GF-D8 (cell line): ENCODE measurements at regions not wholly inside any gene's neighbourhood (a gene's known extent, or its start where the extent isn't known, plus 50 kb on each side); places are given as distances from the start of the nearest gene placed in this dataset.
"Not testable (repeated sequence)": the region's sequence is repeated elsewhere in the genome, so short reads cannot be mapped to it uniquely, and the experiment has no call there.

Source experiments
- DNase-seq: peaks from one replicate; lab custom pipeline; 2025; lab: John Stamatoyannopoulos, UW

GRCh38 chr12:58310809-58311622 is 369.6 kb downstream of the ATP23 start:
- no peak for DNase-seq

- DNase-seq, result no peak
These were observed 371.9 kb downstream of the ATP23 start for GRCh38 chr12:58313091-58313855.

GRCh38 chr12:58314610-58315009 is 373.2 kb downstream of the ATP23 start:
- DNase-seq, result no peak

GRCh38 chr12:58316926-58317325 is 375.6 kb downstream of the ATP23 start:
- no peak for DNase-seq

- DNase-seq, result no peak
These were observed 380.0 kb downstream of the ATP23 start for GRCh38 chr12:58321414-58321813.

GRCh38 chr12:58323676-58324075 is 382.3 kb downstream of the ATP23 start:
- DNase-seq, result no peak

- no peak for DNase-seq
These were observed 384.2 kb downstream of the ATP23 start for GRCh38 chr12:58325561-58325960.

- DNase-seq, result no peak
These were observed 385.2 kb downstream of the ATP23 start for GRCh38 chr12:58326534-58326933.

- DNase-seq, result not testable (repeated sequence)
These were observed 395.3 kb downstream of the ATP23 start for GRCh38 chr12:58336581-58337242.

GRCh38 chr12:58337539-58337938 is 396.2 kb downstream of the ATP23 start:
- DNase-seq, result not testable (repeated sequence)

GRCh38 chr12:58341791-58342190 is 400.4 kb downstream of the ATP23 start:
- DNase-seq, result no peak

- no peak for DNase-seq
These were observed 401.4 kb downstream of the ATP23 start for GRCh38 chr12:58342736-58343135.

GRCh38 chr12:58346032-58346632 is 404.8 kb downstream of the ATP23 start:
- DNase-seq, result peak; percentile 15

GRCh38 chr12:58347188-58347587 is 405.8 kb downstream of the ATP23 start:
- no peak for DNase-seq

- DNase-seq, result no peak
These were observed 406.3 kb downstream of the ATP23 start for GRCh38 chr12:58347691-58348090.

GRCh38 chr12:58349161-58349560 is 407.8 kb downstream of the ATP23 start:
- DNase-seq, result no peak

GRCh38 chr12:58356794-58357193 is 415.4 kb downstream of the ATP23 start:
- DNase-seq, result no peak

- DNase-seq, result no peak
These were observed 416.1 kb downstream of the ATP23 start for GRCh38 chr12:58357511-58357910.

- no peak for DNase-seq
These were observed 417.0 kb downstream of the ATP23 start for GRCh38 chr12:58358369-58358768.

GRCh38 chr12:58359084-58359483 is 417.7 kb downstream of the ATP23 start:
- DNase-seq, result no peak

GRCh38 chr12:58361056-58361455 is 419.7 kb downstream of the ATP23 start:
- no peak for DNase-seq

GRCh38 chr12:58363971-58364370 is 422.6 kb downstream of the ATP23 start:
- no peak for DNase-seq
